ENCODE measurements at regions not wholly inside any gene's neighbourhood (a gene's known extent, or its start where the extent isn't known, plus 50 kb on each side); places are given as distances from the start of the nearest gene placed in this dataset.

DNA sequence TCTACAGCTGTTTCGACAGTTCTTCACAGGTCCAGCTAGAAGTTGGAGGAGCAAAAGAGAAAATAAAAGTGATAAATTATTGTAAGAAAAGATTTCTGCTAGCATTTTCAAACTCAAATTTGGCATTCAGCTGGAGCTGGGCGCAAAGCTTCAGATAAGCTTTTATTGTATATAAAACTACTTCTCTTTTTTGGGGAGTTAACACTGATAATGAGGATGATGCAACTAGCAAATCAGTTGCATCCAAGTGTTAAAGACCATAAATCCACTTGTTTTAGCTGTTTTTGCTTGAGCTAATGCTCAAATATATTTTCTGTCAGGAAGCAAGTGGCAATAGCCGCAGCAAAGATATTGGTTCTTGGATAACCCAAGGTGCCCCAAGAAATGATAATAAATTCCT is 127.1 kb upstream of the PKN2 start:
- TF ChIP-seq, protein P1, sequence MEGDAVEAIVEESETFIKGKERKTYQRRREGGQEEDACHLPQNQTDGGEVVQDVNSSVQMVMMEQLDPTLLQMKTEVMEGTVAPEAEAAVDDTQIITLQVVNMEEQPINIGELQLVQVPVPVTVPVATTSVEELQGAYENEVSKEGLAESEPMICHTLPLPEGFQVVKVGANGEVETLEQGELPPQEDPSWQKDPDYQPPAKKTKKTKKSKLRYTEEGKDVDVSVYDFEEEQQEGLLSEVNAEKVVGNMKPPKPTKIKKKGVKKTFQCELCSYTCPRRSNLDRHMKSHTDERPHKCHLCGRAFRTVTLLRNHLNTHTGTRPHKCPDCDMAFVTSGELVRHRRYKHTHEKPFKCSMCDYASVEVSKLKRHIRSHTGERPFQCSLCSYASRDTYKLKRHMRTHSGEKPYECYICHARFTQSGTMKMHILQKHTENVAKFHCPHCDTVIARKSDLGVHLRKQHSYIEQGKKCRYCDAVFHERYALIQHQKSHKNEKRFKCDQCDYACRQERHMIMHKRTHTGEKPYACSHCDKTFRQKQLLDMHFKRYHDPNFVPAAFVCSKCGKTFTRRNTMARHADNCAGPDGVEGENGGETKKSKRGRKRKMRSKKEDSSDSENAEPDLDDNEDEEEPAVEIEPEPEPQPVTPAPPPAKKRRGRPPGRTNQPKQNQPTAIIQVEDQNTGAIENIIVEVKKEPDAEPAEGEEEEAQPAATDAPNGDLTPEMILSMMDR (conservative IDR thresholded peaks at IDR 0.05) = no peak
- TF ChIP-seq ZFX (IDR thresholded peaks at IDR 0.05) = no peak
- no peak overlapping the region for H3K27ac ChIP-seq

DNA sequence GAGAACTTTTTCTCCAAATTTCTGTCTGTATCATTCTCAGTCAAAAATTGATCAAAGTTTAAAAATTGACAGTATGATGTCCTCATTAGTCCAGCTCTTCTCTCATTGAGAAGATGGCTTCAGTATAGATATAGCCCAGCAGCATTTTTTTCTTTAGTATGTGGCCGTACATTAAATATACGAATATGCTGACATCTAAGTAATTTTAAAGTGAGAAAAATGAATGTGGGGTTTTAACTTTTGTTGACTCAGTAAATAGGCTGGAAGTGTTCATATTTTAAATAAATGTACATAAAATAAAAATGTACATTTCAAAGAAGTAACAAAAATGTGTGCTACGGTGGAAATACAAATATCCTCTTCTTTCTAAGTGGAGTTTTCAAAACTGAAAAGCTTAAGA is 123.5 kb upstream of the PKN2 start:
- TF ChIP-seq, protein P1 (conservative IDR thresholded peaks at IDR 0.05) = no peak
- no peak for TF ChIP-seq ZFX (IDR thresholded peaks at IDR 0.05)
- no peak overlapping the region for H3K27ac ChIP-seq

DNA sequence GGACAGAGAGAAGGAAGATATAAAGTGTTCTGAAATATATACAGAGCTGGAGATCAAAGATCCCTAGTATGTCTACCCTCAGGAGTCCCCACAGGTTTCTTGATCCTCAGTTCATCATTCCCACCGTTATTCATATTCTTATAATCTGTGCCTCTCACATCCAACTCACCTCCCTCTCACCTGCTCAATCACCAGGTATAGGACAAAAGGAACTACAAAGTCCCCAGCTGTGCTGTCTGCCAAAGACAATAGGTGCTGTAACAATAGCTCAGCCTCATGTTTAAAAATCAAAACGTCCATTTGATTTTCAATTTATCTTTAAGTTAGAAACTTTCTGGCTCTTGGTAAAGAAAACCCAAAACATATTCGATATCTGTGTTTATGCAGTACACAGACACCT is 121.1 kb upstream of the PKN2 start:
- TF ChIP-seq, protein P1 (conservative IDR thresholded peaks at IDR 0.05) = no peak
- no peak for TF ChIP-seq ZFX (IDR thresholded peaks at IDR 0.05)
- H3K27ac ChIP-seq = no peak overlapping the region

DNA sequence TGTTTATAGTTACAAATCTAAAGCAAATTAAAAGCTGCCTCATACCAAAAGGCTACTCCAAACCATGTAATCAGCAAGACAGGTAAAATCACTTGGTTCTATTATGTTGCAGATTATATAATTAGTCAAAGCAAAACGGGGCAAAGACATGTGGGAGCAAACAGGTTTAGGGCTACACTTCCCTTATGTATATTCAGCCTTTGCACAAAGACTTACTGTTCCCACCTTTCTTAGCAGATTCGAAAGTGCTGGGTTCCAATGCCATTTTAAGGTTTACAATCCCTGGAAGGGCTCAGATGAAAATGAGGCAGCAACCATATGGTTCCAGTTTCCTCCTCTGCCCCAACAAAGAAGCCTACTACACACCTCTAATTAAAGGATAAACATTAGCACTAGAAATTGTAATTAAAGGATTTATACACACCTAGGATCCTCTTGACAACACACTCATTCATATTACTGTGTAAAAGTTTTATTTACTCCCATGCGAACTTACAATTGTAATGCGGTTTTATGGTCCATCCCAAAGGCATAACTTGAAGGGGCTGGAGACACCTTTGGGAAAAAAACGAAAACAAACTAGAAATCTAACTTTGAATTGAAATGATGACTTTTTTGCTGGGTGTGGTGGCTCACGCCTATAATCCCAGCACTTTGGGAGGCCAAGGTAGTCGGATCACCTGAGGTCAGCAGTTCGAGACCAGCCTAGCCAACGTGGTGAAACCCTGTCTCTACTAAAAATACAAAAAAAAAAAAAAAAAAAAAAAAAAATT is 117.3 kb upstream of the PKN2 start:
- no peak for TF ChIP-seq ZFX (IDR thresholded peaks at IDR 0.05)
- TF ChIP-seq, protein P1 (conservative IDR thresholded peaks at IDR 0.05) = no peak
- H3K27ac ChIP-seq = no peak overlapping the region

DNA sequence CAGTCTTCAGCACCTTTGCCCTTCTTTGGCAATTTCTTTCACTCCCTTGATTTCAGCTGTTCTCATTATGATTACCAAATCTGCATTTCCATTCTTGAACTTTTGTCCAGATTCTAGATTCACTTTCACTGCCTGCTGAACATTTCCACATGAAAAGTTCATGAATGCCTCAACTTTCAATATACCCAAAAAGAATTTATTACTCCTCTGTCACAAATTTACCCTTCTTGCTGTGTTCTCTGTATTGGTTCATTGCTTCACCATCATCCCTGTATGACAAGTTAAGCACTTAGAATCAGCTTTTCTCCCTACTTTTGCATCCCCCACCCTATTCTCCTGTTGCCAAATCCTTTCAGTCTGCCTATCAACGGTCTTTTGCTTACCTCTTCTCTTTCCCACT is 112.6 kb upstream of the PKN2 start:
- TF ChIP-seq ZFX (IDR thresholded peaks at IDR 0.05) = no peak
- TF ChIP-seq, protein P1 (conservative IDR thresholded peaks at IDR 0.05) = no peak
- no peak overlapping the region for H3K27ac ChIP-seq

DNA sequence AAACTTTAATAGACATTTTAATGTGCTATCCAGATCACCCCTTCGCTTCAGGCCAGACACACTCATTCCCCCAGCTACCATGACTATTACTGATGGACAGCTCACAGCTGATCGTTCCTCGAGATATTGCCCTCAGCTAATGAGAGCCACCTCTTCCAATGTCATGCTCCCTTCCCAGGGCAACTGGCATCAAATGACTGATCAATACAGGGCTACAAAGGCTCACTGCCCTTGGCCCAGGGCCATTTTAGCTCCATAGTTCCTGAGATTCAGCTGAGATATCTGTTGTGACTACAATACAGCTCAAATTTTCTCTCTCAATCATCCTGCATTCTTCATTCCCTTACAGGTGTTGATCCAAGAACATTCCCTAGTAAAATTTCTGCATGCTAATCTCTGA is 104.5 kb upstream of the PKN2 start:
- no peak overlapping the region for H3K27ac ChIP-seq
- TF ChIP-seq ZFX (IDR thresholded peaks at IDR 0.05) = no peak
- TF ChIP-seq, protein P1 (conservative IDR thresholded peaks at IDR 0.05) = no peak

DNA sequence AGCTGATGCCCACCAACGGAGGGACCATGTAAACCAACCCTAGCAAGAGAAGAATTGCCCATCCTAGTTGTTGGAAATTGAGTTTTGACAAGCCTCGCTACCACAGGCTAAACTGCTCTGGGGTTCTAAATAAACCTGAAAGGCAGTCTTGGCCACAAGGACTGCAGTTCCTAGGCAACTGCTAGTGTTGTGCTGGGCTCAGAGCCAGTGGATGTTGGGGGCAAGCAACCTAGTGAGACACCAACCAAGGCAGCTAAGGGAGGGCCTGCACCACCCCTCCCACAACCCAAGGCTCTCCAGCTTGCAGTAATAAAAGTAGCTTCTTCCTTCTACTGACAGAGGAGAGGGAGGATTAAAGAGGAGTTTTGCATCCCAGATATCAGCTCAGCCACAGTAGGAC is 102.4 kb upstream of the PKN2 start:
- TF ChIP-seq, protein P1 (conservative IDR thresholded peaks at IDR 0.05) = no peak
- no peak for TF ChIP-seq ZFX (IDR thresholded peaks at IDR 0.05)
- H3K27ac ChIP-seq = no peak overlapping the region

All from C4-2B (cell line).